MM.1S (cell line): ENCODE measurements at regions not wholly inside any gene's neighbourhood (a gene's known extent, or its start where the extent isn't known, plus 50 kb on each side); places are given as distances from the start of the nearest gene placed in this dataset.
"Not testable (repeated sequence)": the region's sequence is repeated elsewhere in the genome, so short reads cannot be mapped to it uniquely, and the experiment has no call there.

ENCODE experiments used
- EZH2 ChIP-seq: fragments of 300-600 bp; sonication (generic); optimal IDR thresholded peaks from 2 replicates; pipeline ENCODE3; 2017; ENCODE audit warnings: low read depth, mild to moderate bottlenecking, antibody characterized with exemption, low read length, mixed read lengths
- EZH2phosphoT487 ChIP-seq: fragments of 300-600 bp; sonication (generic); IDR thresholded peaks from 2 replicates; pipeline ENCODE4 v1.6.1; 2018; ENCODE audit warnings: antibody characterized with exemption, low read length
- TF ChIP-seq, protein P1 (sequence below): fragments of 300-600 bp; sonication (generic); IDR thresholded peaks from 2 replicates; pipeline ENCODE4 v1.5.1; 2016; ENCODE audit warnings: antibody characterized with exemption, low read length, mixed read lengths

DNA sequence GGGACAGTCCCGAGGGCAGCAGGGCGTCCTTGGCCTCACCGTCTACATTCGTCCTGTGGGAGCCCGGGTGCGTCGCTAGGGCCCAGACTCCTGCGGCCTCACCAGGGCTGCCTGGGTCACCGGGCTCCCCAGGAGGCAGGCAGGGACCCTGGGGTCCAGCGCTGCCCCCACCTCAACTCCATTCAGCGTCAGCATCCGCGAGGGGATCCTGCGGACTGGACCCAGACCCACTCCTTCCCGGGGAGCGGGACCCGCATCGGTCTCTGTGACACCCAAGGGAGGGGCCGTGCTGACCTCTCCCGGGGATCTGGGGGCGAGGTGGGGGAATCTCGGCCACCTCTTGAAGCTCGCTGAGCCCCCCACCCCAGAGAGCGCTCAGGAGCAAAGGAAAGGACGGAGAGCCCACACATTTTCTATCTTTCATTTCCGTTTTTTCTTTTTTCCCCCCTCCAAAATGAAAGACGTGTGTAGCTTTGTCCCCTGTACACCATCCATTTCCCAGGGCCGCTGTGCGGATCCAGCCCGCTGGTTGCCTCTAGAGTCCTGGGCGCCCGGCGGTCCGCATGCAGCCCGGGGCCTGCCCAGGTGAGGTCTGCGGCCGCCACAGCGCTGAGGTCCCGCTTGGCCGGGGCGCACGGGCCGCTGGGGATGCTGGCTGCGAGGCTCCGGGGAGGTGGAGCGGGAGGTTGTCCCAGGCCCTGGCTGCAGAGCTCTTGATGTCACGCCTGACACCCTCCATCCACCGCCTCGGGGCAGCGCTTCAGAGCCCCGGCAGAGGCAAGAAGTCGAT is 178.0 kb upstream of the TPTE start:
- TF ChIP-seq, protein P1, sequence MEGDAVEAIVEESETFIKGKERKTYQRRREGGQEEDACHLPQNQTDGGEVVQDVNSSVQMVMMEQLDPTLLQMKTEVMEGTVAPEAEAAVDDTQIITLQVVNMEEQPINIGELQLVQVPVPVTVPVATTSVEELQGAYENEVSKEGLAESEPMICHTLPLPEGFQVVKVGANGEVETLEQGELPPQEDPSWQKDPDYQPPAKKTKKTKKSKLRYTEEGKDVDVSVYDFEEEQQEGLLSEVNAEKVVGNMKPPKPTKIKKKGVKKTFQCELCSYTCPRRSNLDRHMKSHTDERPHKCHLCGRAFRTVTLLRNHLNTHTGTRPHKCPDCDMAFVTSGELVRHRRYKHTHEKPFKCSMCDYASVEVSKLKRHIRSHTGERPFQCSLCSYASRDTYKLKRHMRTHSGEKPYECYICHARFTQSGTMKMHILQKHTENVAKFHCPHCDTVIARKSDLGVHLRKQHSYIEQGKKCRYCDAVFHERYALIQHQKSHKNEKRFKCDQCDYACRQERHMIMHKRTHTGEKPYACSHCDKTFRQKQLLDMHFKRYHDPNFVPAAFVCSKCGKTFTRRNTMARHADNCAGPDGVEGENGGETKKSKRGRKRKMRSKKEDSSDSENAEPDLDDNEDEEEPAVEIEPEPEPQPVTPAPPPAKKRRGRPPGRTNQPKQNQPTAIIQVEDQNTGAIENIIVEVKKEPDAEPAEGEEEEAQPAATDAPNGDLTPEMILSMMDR, result not testable (repeated sequence)
- TF ChIP-seq EZH2, EZH2phosphoT487: not testable (repeated sequence)
